Ishikawa (cell line): ENCODE measurements at regions not wholly inside any gene's neighbourhood (a gene's known extent, or its start where the extent isn't known, plus 50 kb on each side); places are given as distances from the start of the nearest gene placed in this dataset.
A peak's percentile ranks its signal among the peaks of the same experiment; 100 is the strongest.

Experiments
- CEBPB ChIP-seq: IDR thresholded peaks from 2 replicates; pipeline ENCODE4 v1.6.1; 2012
- CREB1 ChIP-seq: IDR thresholded peaks from 2 replicates; pipeline ENCODE4 v1.6.1; 2012; ENCODE audit warnings: low read depth
- EGR1 ChIP-seq: IDR thresholded peaks from 2 replicates; pipeline ENCODE4 v1.6.1; 2012
- EP300 ChIP-seq: IDR thresholded peaks from 2 replicates; pipeline ENCODE4 v1.6.1; 2012; ENCODE audit warnings: borderline replicate concordance
- FOXM1 ChIP-seq: IDR thresholded peaks from 2 replicates; pipeline ENCODE4 v1.6.1; 2012; ENCODE audit warnings: low read depth, borderline replicate concordance
- REST ChIP-seq: IDR thresholded peaks from 2 replicates; pipeline ENCODE4 v1.6.1; 2012; ENCODE audit warnings: low read depth, mild to moderate bottlenecking
- TAF1 ChIP-seq: IDR thresholded peaks from 2 replicates; pipeline ENCODE4 v1.6.1; 2012; ENCODE audit warnings: low read depth, mild to moderate bottlenecking
- TCF12 ChIP-seq: IDR thresholded peaks from 2 replicates; pipeline ENCODE4 v1.6.1; 2012; ENCODE audit warnings: low read depth
- USF1 ChIP-seq: IDR thresholded peaks from 2 replicates; pipeline ENCODE4 v1.6.1; 2012
- ZBTB7A ChIP-seq: IDR thresholded peaks from 2 replicates; pipeline ENCODE4 v1.6.1; 2012; ENCODE audit warnings: low read depth
- TF ChIP-seq, protein P1 (sequence below): IDR thresholded peaks from 2 replicates; pipeline ENCODE4 v1.6.1; 2012

GRCh38 chr3:194081826-194082225, 54.1 kb upstream of the HES1 start:
- TF ChIP-seq, protein P1, sequence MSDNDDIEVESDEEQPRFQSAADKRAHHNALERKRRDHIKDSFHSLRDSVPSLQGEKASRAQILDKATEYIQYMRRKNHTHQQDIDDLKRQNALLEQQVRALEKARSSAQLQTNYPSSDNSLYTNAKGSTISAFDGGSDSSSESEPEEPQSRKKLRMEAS, result no peak
- TF ChIP-seq EP300, result no peak

DNA sequence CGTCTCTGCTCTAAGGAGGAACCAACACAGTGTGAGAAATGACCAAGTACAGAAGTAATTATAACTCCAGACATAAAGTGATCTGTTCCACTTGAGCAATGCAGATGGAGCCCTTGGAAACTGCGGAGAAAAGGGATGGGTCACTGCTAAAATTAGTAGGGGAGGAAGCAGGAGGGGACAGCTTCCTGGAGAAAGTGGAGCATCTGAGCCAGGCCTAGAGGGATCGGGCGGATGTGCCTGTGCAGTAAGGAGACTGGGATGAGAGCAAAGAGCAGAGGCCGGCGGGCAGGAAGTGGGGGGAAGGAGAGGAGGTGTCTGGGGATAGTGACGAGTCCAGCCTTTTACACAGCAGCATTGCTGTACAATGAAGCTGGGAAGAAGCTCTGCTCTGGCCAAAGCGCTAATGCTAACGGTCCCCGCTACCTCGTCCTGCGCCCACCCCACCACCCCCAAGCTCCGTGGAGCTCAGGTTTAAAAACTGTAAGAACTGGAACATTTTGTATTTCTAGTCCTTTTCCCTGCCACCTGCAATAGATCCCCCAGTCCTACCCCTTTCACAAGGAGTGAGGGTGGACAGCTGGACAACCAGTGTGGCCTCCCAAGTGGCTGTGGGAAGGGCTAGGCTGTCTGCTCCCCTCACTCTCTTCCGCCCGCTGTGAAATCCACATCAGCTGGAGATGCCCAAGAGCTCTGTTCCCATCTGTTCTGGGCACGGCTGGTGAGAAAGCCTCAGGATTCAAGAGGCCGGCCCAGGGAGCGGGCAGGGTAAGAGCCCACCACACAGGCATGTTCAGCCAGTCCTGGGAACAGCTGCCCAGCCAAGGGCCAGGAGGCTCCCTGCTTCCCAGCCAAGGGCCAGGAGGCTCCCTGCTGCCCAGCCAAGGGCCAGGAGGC, 53.0 kb upstream of the HES1 start:
- TF ChIP-seq TAF1 (no peak), FOXM1 (no peak), REST (no peak)

- peak; percentile 65 for TF ChIP-seq CEBPB
- TF ChIP-seq EP300, result no peak
- no peak for TF ChIP-seq USF1
Observed at GRCh38 chr3:194083637-194084224, 52.2 kb upstream of the HES1 start.

DNA sequence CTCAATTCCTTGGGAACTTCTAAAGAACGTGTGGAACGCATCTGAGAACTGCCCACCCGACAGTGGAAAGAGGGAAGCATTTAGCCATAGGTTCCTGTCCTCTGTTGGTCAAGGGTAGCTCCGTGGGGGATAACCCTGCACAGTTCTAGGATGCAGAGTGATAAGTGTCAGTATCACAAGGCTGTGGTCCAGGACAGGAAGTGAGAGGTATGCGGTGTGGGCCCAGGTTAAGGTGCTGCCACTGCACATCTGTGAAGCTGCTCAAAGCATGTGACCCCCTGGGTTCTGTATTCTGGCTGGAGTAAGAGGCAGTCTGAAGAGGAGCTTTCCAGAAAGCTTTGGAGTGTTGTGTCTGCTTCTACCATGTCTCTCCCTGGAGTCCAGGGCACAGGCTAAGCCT, 51.7 kb upstream of the HES1 start:
- no peak for TF ChIP-seq FOXM1
- TF ChIP-seq REST, result no peak
- no peak for TF ChIP-seq ZBTB7A
- no peak for TF ChIP-seq EGR1
- no peak for TF ChIP-seq EP300
- no peak for TF ChIP-seq TCF12
- TF ChIP-seq, protein P1, result no peak
- TF ChIP-seq CREB1, result no peak
